NCI-H526 treated with DMSO at 0.1 percent for 48 hours (cell line): ENCODE measurements at regions not wholly inside any gene's neighbourhood (a gene's known extent, or its start where the extent isn't known, plus 50 kb on each side); places are given as distances from the start of the nearest gene placed in this dataset.

Source experiments
- DNase-seq: peaks from one replicate; lab custom pipeline; 2025; lab: John Stamatoyannopoulos, UW

DNA sequence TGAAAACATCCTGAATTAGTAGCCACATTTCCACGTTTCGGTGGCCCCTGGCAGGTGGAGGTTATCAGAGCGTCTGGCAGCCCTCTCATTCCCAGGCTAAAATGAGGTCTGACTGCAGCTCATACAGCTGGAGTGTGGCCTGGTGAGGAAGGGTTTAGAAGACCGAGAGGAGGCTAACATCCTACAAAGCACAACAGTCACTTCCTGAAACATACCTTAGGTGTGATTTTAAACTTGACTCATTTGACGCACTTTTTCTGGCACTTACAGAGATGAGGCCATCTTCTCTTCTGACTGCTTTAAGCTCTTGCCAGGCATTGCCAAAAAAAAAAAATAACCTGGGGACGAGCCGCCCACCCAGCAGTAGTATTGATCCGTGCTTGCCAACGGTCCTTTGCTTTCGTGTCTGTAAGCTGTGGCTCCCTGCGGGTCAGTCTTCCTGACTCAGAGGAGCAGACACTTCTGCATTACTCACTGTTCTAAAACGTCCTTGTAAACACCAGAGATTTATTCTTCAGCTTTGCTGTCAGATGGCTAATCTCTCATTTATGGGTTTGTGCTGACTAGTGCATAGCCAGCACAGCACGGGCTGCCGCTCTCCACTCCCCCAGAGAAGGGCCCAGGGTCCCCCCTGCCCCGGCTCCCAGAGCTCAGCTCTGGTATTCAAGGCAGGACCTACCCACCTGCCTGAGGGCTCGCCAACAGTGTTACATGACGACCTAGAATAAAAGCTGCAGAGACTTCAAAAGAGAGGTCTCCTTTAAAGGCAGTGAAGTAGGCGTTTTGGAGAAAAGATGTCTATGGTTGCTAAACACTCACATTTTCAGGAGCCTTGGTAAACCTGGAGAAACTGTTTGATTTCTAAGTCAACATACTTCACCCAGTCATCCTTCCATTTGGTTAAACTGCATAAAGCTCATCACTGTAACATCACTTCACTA lies 78.5 kb upstream of the FRMD1 start:
- no peak for DNase-seq

DNA sequence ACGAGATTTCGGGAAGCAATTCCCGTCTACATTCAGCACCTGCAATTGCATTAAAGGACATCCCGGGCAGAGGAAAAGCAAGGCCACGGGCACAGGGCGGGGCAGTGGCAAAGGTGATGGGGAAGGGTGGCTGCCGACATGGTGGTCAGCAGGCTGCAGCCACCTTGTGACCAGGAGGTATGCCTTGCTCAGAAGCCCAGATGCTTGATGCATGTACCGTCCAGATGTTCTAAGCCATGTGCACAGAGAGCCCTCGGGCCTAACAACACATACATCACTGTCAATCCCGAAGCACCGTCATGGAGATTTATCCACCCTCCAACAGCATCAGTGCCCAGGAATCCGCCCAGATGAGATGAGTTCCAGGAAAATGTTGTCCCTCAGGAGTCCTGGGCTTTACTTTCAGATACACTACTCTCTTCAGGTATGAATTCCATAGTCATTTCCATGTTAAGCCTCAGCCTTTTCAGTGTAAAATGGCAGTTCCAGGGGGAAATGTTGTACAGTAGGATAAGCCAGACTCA lies 77.8 kb upstream of the FRMD1 start:
- DNase-seq = no peak

- DNase-seq = no peak
These were observed 77.1 kb upstream of the FRMD1 start for GRCh38 chr6:168155821-168156741.

GRCh38 chr6:168155193-168155592 lies 76.2 kb upstream of the FRMD1 start:
- DNase-seq = no peak

- DNase-seq = peak; percentile 37
These were observed 75.4 kb upstream of the FRMD1 start for GRCh38 chr6:168154263-168154917.

DNA sequence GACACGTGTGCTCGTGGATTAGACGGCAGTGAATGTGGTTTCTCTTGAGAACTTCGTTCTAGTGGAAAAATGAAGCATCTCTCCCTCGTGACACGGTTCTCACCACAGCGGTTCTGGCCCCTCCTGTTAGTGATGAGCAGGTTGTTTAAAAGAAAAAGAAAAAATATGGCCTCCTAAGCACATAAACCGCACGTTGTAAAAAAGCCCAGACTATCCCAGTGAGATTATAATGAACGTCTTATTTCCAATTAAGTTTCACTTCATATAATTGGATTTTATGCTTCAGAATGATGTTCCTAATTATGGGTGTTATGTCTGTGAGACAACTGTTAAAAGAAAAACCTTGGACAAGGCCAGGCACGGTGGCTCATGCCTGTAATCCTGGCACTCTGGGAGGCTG lies 74.5 kb upstream of the FRMD1 start:
- DNase-seq = no peak

DNA sequence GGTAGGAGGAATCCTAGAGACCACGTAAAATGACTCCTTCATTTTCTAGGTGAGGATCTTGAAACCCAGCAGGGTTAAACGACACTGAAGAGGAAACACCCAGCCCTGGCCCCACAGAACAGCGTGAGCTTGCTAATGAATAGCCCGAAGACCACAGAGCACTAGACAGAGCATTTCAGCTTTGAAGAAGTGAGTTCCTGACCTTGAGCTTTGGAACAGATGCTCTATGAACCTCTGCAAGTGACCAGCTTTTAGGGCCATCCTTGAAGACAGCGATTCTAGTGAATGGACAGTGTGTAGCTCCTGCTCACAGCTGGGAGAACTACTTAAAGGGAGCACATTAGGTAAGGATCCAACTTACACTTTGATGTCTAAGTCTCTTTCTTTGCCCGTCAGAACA lies 74.0 kb upstream of the FRMD1 start:
- DNase-seq = no peak

DNA sequence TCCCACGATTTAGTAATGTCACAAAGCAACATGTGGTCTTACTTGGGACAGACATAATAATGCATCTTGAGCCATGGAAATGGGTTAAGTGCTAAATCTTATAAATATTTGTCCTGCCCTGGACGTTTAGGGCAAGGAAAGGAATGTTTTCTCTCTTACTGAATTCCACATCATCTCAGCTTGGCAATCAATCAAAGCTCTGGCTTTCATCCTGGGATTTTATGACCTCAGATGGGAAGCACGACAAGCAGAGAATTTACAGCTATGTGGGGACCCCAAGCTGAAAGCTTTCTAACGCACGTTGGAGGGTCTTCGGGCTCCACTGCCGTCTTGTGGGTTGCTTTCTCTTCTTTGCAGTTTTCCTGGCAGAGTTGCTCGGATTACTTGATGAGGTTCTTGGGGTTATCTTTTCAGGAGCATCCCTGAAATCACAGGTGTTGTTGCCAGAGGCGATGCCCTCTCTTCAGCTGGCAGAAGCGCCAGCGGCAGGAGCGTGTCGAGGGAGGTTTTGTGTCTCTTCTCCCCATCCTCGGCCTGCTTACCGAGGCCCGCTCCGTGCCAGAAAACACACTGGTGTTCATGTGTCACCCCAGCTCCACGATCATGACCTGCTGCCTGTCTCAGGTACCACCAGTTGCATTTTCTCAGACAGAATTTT lies 73.4 kb upstream of the FRMD1 start:
- DNase-seq = no peak

DNA sequence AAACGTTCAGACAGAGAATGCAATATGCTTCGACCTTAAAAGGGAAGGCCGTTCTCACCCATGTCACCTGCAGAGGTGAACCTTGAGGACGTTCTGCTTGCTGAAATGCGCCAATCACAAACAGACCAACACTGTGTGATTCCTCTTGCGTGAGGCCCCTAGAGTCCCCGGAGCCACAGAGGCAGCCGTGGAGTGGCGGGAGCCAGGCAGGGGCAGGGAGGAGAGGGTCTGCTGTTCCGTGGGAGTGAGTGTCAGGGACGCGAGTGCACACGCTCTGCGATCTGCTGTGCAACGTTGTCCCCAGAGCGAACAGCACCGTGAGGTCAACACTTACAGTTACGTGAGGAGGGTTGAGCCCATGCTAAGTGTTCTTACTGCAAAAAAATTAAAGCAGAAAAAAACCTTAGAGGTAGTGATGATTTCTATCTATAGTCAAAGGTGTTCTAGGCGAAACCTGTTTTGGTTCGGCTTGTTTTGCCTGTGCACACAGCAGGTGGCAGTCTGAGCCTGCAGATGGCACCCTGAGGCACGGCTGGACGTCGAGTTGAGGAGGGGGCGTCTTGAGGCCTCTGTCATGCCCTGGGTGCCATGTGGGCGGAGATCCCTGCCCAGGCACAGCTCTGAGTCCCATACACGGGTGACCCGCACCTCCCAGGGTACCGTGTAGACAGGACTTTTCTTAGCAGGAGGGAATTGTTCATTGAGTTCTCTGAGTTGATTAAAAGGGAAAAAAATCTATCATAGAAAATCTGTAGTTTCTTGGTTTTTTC lies 71.7 kb upstream of the FRMD1 start:
- peak; percentile 61 for DNase-seq

DNA sequence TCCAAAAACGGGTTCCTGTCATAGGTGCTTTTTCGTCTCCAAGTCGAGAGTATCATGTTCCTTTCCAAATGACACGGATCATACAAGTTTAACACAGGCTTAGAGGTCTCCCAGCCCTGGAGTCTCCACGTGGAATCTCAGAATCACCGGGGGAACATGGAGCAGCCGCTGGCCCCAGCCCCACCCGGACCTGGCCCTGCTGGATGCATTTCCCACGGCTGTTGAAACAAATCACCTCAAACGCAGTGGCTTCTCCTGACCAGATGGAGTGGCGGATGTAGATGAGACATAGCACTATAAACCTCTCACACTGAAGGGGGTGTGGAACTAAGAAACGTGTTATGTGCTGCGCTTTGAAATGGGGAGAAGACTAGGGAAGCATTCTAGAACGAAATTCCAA lies 70.0 kb upstream of the FRMD1 start:
- no peak for DNase-seq

DNA sequence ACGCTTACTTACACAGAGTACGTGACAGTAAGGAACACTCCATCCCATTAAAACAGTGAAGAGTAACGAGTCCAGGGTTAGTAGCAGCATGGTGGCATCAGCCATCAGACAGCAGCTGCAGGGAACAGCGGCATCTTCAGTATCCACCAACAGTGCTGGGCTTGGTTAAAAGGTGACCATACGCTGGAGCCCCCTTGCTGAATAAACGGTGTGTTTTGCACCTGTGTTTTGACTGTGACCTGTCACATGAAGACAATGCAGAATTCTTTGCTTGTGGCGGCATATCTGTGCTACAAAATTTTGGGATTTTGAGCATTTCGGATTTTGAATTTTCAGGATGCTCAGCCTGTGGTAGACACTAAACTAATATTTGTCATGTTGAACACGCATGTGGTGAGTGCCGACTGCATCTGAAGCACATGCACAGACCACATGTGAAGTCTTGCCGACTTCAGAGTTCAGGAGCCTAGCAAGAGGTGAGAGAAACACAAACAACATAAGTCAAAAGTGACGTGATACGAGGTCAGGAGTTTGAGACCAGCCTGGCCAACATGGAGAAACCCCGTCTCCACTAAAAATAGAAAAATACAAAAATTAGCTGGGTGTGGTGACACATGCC lies 69.3 kb upstream of the FRMD1 start:
- no peak for DNase-seq

DNA sequence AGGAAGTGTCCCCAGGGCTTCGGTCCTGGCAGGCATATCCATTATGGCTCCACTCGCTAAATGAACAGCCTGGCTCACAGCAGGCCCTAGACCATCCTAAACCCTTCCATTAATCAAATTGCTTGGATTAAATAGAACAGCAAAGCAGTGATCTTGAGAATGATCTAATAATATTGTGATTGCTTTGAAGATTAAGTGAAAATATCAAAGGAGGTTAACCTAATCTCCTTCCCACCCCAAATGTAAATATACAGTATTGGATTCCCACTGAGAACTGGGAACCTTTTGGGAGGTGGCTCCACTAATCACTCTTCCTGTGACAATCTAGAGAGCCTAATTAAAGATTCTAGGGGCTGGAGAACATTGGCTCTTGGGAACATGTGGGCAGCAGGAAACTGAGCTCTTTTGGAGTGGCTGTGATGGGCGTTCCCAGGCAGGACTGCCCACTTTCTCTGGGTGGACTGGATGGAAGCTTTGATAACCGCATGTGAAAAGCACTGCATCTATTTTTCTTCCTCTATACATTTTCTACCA lies 68.3 kb upstream of the FRMD1 start:
- no peak for DNase-seq

GRCh38 chr6:168145747-168146596 lies 67.0 kb upstream of the FRMD1 start:
- DNase-seq = no peak

GRCh38 chr6:168139121-168139520 lies 60.1 kb upstream of the FRMD1 start:
- no peak for DNase-seq

DNA sequence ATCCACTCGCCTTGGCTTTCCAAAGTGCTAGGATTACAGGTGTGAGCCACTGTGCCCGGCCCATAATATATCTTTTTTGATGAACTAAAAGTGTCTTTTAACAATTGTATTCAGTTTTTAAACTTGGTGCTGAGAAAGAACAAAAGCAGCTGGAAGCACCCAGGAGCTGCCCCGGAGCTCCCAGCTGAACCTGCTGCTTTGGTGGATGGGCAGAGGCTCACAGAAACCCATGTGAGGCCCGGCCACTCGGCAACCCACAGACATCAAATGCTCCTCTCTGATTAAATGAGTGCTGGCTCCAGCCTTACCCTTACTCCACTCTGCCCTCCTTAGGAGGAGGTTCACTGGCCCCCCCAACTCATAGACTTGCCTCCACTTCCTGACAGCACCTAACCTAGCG lies 59.4 kb upstream of the FRMD1 start:
- no peak for DNase-seq

DNA sequence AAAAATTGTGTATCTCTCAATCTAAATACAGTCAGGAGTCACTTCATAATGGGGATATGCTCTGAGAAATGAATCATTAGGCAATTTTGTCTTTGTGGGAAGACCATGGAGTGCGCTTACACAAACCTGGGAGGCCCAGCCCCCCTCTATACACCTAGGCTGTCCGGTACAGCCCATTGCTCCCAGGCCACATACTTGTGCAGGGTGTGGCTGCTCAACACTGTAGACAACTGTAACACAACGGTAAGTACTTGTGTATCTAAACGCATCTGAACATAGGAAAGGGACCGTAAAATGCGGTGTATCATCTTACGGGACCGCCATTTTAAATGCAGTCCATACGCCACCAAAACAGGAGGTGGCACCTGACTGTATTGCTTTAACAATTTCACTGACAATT lies 58.0 kb upstream of the FRMD1 start:
- DNase-seq = no peak

DNA sequence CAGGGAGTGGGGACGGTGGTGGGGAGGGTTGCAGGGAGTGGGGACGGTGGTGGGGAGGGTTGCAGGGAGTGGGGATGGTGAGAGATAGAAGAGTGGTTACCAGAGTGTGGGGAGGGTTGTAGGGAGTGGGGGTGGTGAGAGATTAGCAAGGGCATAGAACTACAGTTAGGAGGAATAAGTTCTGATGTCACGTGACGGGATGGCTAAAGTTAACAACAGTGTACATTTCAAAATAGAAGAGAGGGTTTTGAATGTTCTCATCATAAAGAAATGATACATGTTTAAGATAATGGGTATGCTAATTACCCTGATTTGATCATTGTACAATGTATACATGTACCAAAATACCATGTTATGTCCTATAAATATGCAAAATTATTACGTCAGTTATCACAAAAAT lies 57.6 kb upstream of the FRMD1 start:
- DNase-seq = no peak

- no peak for DNase-seq
These were observed 57.0 kb upstream of the FRMD1 start for GRCh38 chr6:168136001-168136400.

DNA sequence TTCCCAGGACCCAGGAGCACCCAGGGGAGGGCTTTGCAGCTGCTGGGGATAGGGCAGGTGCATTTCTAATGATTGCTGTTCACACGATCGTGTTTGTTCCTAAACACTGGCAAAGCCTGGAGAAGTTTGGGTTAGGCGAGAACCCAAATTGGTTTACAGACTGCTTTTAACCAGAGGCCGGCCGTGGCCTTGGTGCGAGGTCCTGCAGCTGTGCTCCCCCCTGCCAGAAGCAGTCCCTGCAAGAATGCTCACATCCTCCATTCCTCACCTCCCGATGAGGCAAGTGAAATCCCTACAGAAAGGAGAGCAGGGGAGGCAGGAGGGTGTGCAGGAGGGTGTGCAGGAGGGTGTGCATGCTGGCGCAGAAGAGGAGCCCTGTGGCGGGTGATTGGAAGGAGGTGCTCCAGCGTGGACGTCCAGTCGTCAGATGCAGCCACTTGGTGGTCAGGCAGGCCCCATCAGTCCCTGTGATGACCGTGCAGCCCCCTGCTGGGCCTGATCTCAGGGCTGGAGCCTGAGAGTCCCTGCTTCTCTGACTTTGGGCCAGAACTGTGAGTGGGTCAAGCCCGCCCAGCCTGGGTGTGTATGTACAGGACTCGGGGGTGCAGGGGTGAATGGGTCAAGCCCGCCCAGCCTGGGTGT lies 55.7 kb upstream of the FRMD1 start:
- DNase-seq = no peak
